PC-3 (cell line): ENCODE measurements at regions not wholly inside any gene's neighbourhood (a gene's known extent, or its start where the extent isn't known, plus 50 kb on each side); places are given as distances from the start of the nearest gene placed in this dataset.

Source experiments
- ATAC-seq: fragments of 200-7000 bp; cut with Tn5 transposase; 2 replicates; pipeline ENCODE4 v1.9.1; 2020; ENCODE audit warnings: mild to moderate bottlenecking, moderate library complexity
- BruUV-seq: library from RNA; stranded (reverse); fragments of 400-500 nt; replicated peaks from 2 replicates; lab custom pipeline; 2021; lab: Mats Ljungman, UMichigan
- CTCF ChIA-PET: fragments of 300-600 bp; sonication (Branson Sonifier 250); formaldehyde crosslinking; loops from one replicate; lab custom pipeline; 2022; ENCODE audit warnings: antibody characterized with exemption; lab: Charles Lee
- POLR2A ChIA-PET: fragments of 300-600 bp; sonication (Branson Sonifier 250); formaldehyde crosslinking; loops from one replicate; lab custom pipeline; 2022; ENCODE audit warnings: antibody characterized with exemption; ENCODE audit not compliant: unreplicated experiment; lab: Charles Lee
- DNase-seq: peaks from one replicate; pipeline ENCODE4 v3.0.0-alpha.2; 2015
- H2AFZ ChIP-seq: fragments of 300-600 bp; sonication (generic); 2 replicates; pipeline ENCODE4 v1.6.0; 2016; ENCODE audit warnings: antibody characterized with exemption, low read length
- H3F3A ChIP-seq: fragments of 300-600 bp; sonication (generic); one replicate; pipeline ENCODE4 v1.6.0; 2017; ENCODE audit warnings: antibody characterized with exemption, low read length, control low read depth, mild to moderate bottlenecking; ENCODE audit not compliant: unreplicated experiment
- H3K27ac ChIP-seq: fragments of 300-600 bp; sonication (generic); 2 replicates; pipeline ENCODE4 v1.5.1; 2016; ENCODE audit warnings: mild to moderate bottlenecking, low read length
- H3K27me3 ChIP-seq: fragments of 300-600 bp; sonication (generic); 2 replicates; pipeline ENCODE4 v1.6.1; 2016; ENCODE audit warnings: low read length, mixed read lengths
- H3K36me3 ChIP-seq: fragments of 300-600 bp; sonication (generic); 2 replicates; pipeline ENCODE4 v1.6.1; 2016; ENCODE audit warnings: low read depth, mixed run types, low read length, mixed read lengths
- H3K4me1 ChIP-seq: fragments of 300-600 bp; sonication (generic); 2 replicates; pipeline ENCODE4 v1.5.1; 2016; ENCODE audit warnings: low read length; ENCODE audit not compliant: insufficient read depth
- H3K4me2 ChIP-seq: fragments of 300-600 bp; sonication (generic); 2 replicates; pipeline ENCODE4 v1.6.0; 2016; ENCODE audit warnings: low read length
- H3K4me3 ChIP-seq: fragments of 300-600 bp; sonication (generic); 2 replicates; pipeline ENCODE4 v1.5.1; 2016; ENCODE audit warnings: mild to moderate bottlenecking, low read length, mixed read lengths
- H3K79me2 ChIP-seq: fragments of 300-600 bp; sonication (generic); 2 replicates; pipeline ENCODE4 v1.6.1; 2017; ENCODE audit warnings: low read length, mixed read lengths
- H3K9ac ChIP-seq: fragments of 300-600 bp; sonication (generic); 2 replicates; pipeline ENCODE4 v1.6.0; 2016; ENCODE audit warnings: mild to moderate bottlenecking, low read length
- H3K9me2 ChIP-seq: fragments of 300-600 bp; sonication (generic); replicated peaks from 2 replicates; pipeline ENCODE4 v1.6.1; 2016; ENCODE audit warnings: mixed run types, low read length, mixed read lengths
- H3K9me3 ChIP-seq: fragments of 300-600 bp; sonication (generic); 2 replicates; pipeline ENCODE4 v1.6.1; 2016; ENCODE audit warnings: low read length, mixed read lengths
- H4K20me1 ChIP-seq: fragments of 300-600 bp; sonication (generic); 2 replicates; pipeline ENCODE4 v1.6.1; 2016; ENCODE audit warnings: low read length, mixed read lengths
- CTCF ChIP-seq: fragments of 300-600 bp; sonication (generic); conservative IDR thresholded peaks from 2 replicates; pipeline ENCODE4 v1.5.1; 2017; ENCODE audit warnings: antibody characterized with exemption, low read depth, mild to moderate bottlenecking, low read length
- EZH2 ChIP-seq: fragments of 300-600 bp; sonication (generic); IDR thresholded peaks from one replicate; pipeline ENCODE4 v1.6.1; 2017; ENCODE audit warnings: antibody characterized with exemption, mild to moderate bottlenecking, low read length; ENCODE audit not compliant: unreplicated experiment
- EZH2phosphoT487 ChIP-seq: fragments of 300-600 bp; sonication (generic); IDR thresholded peaks from 2 replicates; pipeline ENCODE4 v1.6.1; 2018; ENCODE audit warnings: mild to moderate bottlenecking, antibody characterized with exemption, low read length, borderline replicate concordance
- intact Hi-C: fragments of 100-400 bp; cut with micrococcal nuclease; formaldehyde crosslinking; loops from 2 replicates; pipeline ENCODE4 v1.9.0; 2023

- no peak overlapping the region for H3K4me2 ChIP-seq
- no peaks in the 10 kb centered on the region for H3K4me1 ChIP-seq
- no TSS peak for BruUV-seq
- no peak overlapping the region for H3K27ac ChIP-seq
- H3K4me3 ChIP-seq = no peak overlapping the region
- no peaks in the 10 kb centered on the region for H3K36me3 ChIP-seq
- TF ChIP-seq EZH2phosphoT487 = no peak
- no peak for TF ChIP-seq CTCF
- no peak for TF ChIP-seq EZH2
- H3K9me2 ChIP-seq = no peaks in the 10 kb centered on the region
- no peak overlapping the region for H3K9ac ChIP-seq
- no peaks in the 10 kb centered on the region for H3K79me2 ChIP-seq
- no peaks in the 10 kb centered on the region for H3F3A ChIP-seq
- H2AFZ ChIP-seq = no peak overlapping the region
- intact Hi-C loops = loop anchor here (10.0 kb wide), 1 partner anchor 969 kb away; no protein-coding TSS in a partner anchor
- POLR2A ChIA-PET = no interaction called here
- no peaks in the 10 kb centered on the region for H3K27me3 ChIP-seq
- H4K20me1 ChIP-seq = no peaks in the 10 kb centered on the region
- CTCF ChIA-PET = no interaction called here
- DNase-seq (peak; percentile 38), ATAC-seq (peak; percentile 70)
- H3K9me3 ChIP-seq = no peaks in the 10 kb centered on the region
Observed at GRCh38 chr21:27365394-27365793, 398.5 kb upstream of the ADAMTS5 start.

- no peak for ATAC-seq
- BruUV-seq = no TSS peak
Observed at GRCh38 chr21:27363719-27364477, 397.0 kb upstream of the ADAMTS5 start.

More at GRCh38 chr21:27363719-27364477, 397.0 kb upstream of the ADAMTS5 start:
- intact Hi-C loops = loop anchor here (5.0 to 10.0 kb wide), 2 partner anchors 338 to 971 kb away; no protein-coding TSS in a partner anchor
- Histone ChIP-seq H3K9ac (no peak overlapping the region), H2AFZ (no peak overlapping the region), H3K9me2 (no peaks in the 10 kb centered on the region), H4K20me1 (no peaks in the 10 kb centered on the region), H3K4me1 (no peaks in the 10 kb centered on the region), H3K9me3 (no peaks in the 10 kb centered on the region), H3F3A (no peaks in the 10 kb centered on the region), H3K79me2 (no peaks in the 10 kb centered on the region), H3K36me3 (no peaks in the 10 kb centered on the region), H3K27me3 (no peaks in the 10 kb centered on the region), H3K4me3 (no peak overlapping the region), H3K27ac (no peak overlapping the region), H3K4me2 (no peak overlapping the region)
- TF ChIP-seq EZH2phosphoT487 = no peak
- TF ChIP-seq EZH2 = no peak
- no peak for TF ChIP-seq CTCF
- POLR2A ChIA-PET = no interaction called here
- no peak for DNase-seq
- CTCF ChIA-PET = no interaction called here
